HL-60 (cell line): ENCODE measurements at regions not wholly inside any gene's neighbourhood (a gene's known extent, or its start where the extent isn't known, plus 50 kb on each side); places are given as distances from the start of the nearest gene placed in this dataset.
"Not testable (repeated sequence)": the region's sequence is repeated elsewhere in the genome, so short reads cannot be mapped to it uniquely, and the experiment has no call there.

ENCODE experiments used
- DNase-seq, 2 experiments: peaks; one replicate each; pipeline ENCODE4 v3.0.0-alpha.2; 2010 to 2020; ENCODE audit warnings: low read depth in 1 of 2, low spot score in 1 of 2
- H3K27ac ChIP-seq: fragments of 250-450 bp; sonication (Bioruptor Pico); replicated peaks from 2 replicates; pipeline ENCODE4 v1.5.1; 2020; ENCODE audit warnings: mild to moderate bottlenecking, moderate library complexity
- H3K27me3 ChIP-seq: fragments of 250-450 bp; sonication (Bioruptor Pico); 2 replicates; pipeline ENCODE4 v1.5.1; 2021; ENCODE audit warnings: mild to moderate bottlenecking, moderate library complexity; ENCODE audit not compliant: insufficient read depth, poor library complexity, severe bottlenecking
- H3K4me3 ChIP-seq: replicated peaks from 2 replicates; pipeline ENCODE4 v1.5.1; 2011; ENCODE audit warnings: mild to moderate bottlenecking, control low read depth, low read length; ENCODE audit not compliant: insufficient read depth
- GABPA ChIP-seq: IDR thresholded peaks from 2 replicates; pipeline ENCODE4 v1.6.1; 2012; ENCODE audit warnings: low read depth
- POLR2AphosphoS5 ChIP-seq: IDR thresholded peaks from 2 replicates; pipeline ENCODE4 v1.6.1; 2012; ENCODE audit warnings: low read depth
- SPI1 ChIP-seq: IDR thresholded peaks from 2 replicates; pipeline ENCODE4 v1.6.1; 2012; ENCODE audit warnings: low read depth, mild to moderate bottlenecking, borderline replicate concordance
- TF ChIP-seq, protein P1 (sequence below): IDR thresholded peaks from 2 replicates; pipeline ENCODE4 v1.6.1; 2012; ENCODE audit warnings: low read depth; ENCODE audit not compliant: insufficient replicate concordance
- TF ChIP-seq, protein P2 (sequence below): IDR thresholded peaks from one replicate; pipeline ENCODE4 v1.5.1; 2011; ENCODE audit warnings: low read length, control low read depth, inconsistent platforms; ENCODE audit not compliant: insufficient read depth

DNA sequence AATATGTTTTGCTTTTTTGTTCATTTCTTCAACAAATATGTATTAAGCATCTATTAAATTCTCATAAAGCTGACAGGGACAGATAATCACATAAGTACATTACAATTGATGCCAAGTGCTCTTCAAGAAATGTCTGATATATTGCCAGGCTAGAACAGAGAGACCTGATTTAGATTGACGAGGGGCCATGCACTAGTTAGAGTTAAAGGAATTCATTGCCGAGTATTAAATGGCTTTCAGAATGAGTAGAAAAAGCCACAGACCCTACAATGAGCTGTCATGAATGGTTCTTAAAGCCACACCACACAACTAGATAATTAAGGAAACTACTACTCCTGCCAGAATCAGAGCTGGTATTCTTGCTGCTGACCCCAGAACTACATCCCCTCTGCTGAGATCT lies 250.2 kb upstream of the MME start:
- H3K4me3 ChIP-seq, result no peak overlapping the region
- TF ChIP-seq, protein P1, sequence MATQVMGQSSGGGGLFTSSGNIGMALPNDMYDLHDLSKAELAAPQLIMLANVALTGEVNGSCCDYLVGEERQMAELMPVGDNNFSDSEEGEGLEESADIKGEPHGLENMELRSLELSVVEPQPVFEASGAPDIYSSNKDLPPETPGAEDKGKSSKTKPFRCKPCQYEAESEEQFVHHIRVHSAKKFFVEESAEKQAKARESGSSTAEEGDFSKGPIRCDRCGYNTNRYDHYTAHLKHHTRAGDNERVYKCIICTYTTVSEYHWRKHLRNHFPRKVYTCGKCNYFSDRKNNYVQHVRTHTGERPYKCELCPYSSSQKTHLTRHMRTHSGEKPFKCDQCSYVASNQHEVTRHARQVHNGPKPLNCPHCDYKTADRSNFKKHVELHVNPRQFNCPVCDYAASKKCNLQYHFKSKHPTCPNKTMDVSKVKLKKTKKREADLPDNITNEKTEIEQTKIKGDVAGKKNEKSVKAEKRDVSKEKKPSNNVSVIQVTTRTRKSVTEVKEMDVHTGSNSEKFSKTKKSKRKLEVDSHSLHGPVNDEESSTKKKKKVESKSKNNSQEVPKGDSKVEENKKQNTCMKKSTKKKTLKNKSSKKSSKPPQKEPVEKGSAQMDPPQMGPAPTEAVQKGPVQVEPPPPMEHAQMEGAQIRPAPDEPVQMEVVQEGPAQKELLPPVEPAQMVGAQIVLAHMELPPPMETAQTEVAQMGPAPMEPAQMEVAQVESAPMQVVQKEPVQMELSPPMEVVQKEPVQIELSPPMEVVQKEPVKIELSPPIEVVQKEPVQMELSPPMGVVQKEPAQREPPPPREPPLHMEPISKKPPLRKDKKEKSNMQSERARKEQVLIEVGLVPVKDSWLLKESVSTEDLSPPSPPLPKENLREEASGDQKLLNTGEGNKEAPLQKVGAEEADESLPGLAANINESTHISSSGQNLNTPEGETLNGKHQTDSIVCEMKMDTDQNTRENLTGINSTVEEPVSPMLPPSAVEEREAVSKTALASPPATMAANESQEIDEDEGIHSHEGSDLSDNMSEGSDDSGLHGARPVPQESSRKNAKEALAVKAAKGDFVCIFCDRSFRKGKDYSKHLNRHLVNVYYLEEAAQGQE, result no peak
- TF ChIP-seq GABPA (no peak), POLR2AphosphoS5 (no peak), SPI1 (no peak)
- TF ChIP-seq, protein P2, sequence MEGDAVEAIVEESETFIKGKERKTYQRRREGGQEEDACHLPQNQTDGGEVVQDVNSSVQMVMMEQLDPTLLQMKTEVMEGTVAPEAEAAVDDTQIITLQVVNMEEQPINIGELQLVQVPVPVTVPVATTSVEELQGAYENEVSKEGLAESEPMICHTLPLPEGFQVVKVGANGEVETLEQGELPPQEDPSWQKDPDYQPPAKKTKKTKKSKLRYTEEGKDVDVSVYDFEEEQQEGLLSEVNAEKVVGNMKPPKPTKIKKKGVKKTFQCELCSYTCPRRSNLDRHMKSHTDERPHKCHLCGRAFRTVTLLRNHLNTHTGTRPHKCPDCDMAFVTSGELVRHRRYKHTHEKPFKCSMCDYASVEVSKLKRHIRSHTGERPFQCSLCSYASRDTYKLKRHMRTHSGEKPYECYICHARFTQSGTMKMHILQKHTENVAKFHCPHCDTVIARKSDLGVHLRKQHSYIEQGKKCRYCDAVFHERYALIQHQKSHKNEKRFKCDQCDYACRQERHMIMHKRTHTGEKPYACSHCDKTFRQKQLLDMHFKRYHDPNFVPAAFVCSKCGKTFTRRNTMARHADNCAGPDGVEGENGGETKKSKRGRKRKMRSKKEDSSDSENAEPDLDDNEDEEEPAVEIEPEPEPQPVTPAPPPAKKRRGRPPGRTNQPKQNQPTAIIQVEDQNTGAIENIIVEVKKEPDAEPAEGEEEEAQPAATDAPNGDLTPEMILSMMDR, result no peak
- H3K27ac ChIP-seq, result no peak overlapping the region
- no peaks in the 10 kb centered on the region for H3K27me3 ChIP-seq
- no peak for DNase-seq

DNA sequence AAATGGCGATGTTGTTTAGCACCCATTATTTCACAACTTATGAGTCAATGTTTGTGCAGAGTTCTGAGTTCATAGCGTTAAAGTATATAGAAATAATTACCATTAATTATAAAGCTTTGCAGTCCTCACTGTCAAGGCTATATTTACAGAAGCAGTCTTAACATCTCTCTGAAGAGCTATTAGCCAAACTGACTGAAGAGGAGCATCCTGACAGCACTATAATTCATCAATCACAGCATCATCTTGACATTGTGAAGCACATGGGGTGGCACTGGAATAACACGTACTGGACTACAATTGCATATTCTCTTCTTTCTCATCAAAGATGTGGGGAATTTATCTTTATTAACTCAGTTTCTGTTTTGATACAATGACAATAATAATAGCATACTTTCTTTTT lies 260.6 kb upstream of the MME start:
- H3K27me3 ChIP-seq, result no peaks in the 10 kb centered on the region
- H3K27ac ChIP-seq, result no peak overlapping the region
- TF ChIP-seq GABPA (no peak), POLR2AphosphoS5 (no peak), SPI1 (no peak)
- TF ChIP-seq, protein P2, result no peak
- no peak overlapping the region for H3K4me3 ChIP-seq
- no peak for DNase-seq

DNA sequence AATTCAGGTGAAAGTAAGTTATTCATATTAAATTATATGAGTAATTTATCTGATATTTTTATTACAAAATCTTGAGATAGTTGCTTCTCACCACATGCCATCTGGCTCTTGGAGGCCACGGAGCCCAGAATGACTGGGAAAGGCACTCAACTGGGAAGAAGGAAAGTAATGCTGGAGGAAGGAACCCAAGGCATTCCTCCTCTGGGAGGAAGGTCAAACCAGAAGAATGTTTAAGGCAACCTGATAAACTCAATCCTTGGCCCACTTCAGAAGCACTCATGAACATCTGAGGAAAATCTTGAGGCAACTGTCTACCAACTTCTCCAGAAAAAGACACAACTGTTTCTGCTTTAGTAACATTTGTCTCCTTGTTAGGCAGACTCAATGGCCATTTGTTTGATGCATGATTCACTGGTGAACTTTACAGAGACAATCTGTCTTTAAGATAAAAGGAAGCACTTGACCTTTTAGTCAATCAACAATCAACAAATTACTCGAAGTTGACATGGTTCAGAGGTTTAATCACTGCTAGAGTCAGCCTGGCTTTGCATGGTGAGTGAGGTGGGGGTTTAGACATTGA lies 261.4 kb upstream of the MME start:
- no peak for DNase-seq
- TF ChIP-seq SPI1 (no peak), GABPA (no peak), POLR2AphosphoS5 (no peak)
- TF ChIP-seq, protein P2, result no peak
- TF ChIP-seq, protein P1, result no peak
- no peak overlapping the region for H3K27ac ChIP-seq
- no peak overlapping the region for H3K4me3 ChIP-seq
- no peaks in the 10 kb centered on the region for H3K27me3 ChIP-seq

DNA sequence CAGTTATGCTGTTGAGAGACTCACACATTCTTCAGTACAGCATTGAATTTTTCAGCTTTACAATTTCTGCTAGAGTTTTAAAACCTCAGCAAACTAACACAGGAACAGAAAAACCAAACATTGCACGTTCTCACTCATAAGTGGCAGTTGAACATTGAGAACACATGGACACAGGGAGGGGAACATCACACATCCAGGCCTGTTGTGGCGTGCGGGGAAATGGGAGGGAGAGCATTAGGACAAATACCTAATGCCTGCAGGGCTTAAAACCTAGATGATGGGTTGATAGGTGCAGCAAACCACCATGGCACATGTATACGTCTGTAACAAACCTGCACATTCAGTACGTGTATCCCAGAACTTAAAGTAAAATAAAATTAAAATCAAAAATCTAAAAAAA lies 270.1 kb upstream of the MME start:
- DNase-seq, result not testable (repeated sequence)

More for the DNA sequence above, 270.1 kb upstream of the MME start:
- not testable (repeated sequence) for H3K27ac ChIP-seq, H3K27me3 ChIP-seq, H3K4me3 ChIP-seq
